Right lobe of liver (tissue), 4 donors: ENCODE measurements at regions not wholly inside any gene's neighbourhood (a gene's known extent, or its start where the extent isn't known, plus 50 kb on each side); places are given as distances from the start of the nearest gene placed in this dataset.

Experiments
- CTCF ChIP-seq, 4 donors: fragments of 200-600 bp in 3 of 4; fragments of 450-650 bp in 1 of 4; IDR thresholded peaks; one replicate each; pipeline versions ENCODE4 v1.5.1 to v1.8.0; 2016 to 2022; ENCODE audit warnings: antibody characterized with exemption in 4 of 4, mild to moderate bottlenecking in 2 of 4
- POLR2A ChIP-seq: fragments of 450-650 bp; IDR thresholded peaks from one replicate; pipeline ENCODE4 v1.6.1; 2017; ENCODE audit warnings: antibody characterized with exemption, mild to moderate bottlenecking
- donor health status: DM: no; HTN: no; CAD: no.
- donor health status: DM: no; HTN: no; CAD: no.
- donor health status: DM: no; HTN: yes; CAD: no.

DNA sequence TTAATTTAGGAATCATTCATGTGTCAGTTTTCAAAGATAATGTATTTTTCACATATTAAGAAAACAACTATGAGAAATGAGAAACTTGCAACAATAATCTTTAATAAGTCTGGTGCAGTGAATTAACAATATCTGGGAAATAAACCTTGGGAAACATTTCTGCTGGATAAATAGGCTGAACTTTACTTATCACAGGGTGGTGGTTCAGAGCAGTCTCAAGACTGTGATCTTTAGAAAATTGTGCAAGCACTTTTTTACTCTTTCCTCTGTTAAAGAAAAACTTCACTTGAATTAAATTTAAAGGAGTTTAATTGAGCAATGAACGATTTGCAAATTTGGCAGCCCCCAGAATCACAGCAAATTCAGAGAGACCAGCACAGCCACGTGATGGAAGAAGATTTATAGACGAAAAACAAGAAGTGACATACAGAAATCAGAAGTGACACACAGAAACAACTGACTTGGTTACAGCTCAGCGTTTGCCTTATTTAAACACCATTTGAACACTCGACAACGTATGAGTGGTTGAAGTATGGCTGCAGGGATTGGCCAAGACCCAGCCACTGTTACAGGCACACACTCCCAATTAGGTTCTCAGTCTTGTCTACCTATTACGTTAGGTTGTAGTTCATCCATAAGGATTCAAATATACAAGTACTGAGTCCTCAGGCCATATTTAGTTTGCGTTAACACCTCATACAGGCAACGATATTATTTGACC is 631.9 kb downstream of the SLCO4C1 start:
- TF ChIP-seq CTCF (IDR thresholded peaks at IDR 0.05) (no peak), POLR2A (no peak)
